Chondrocyte (in vitro differentiated cells): ENCODE measurements at regions not wholly inside any gene's neighbourhood (a gene's known extent, or its start where the extent isn't known, plus 50 kb on each side); places are given as distances from the start of the nearest gene placed in this dataset.

Experiments
- DNase-seq: peaks from one replicate; pipeline ENCODE4 v3.0.0; 2021; ENCODE audit warnings: mixed read lengths, low spot score
- H3K27ac Mint-ChIP-seq: one replicate; pipeline ENCODE4 v1.8.0; 2021; ENCODE audit warnings: mild to moderate bottlenecking, moderate library complexity, mixed read lengths; ENCODE audit not compliant: unreplicated experiment
- H3K27me3 Mint-ChIP-seq: 2 replicates; pipeline ENCODE4 v1.8.0; 2021; ENCODE audit warnings: low read depth, mixed read lengths
- H3K36me3 Mint-ChIP-seq: 2 replicates; pipeline ENCODE4 v1.8.0; 2021; ENCODE audit warnings: low read depth, mixed read lengths
- H3K4me1 Mint-ChIP-seq: 2 replicates; pipeline ENCODE4 v1.8.0; 2021; ENCODE audit warnings: low read depth, mild to moderate bottlenecking, mixed read lengths
- H3K4me3 Mint-ChIP-seq: one replicate; pipeline ENCODE4 v1.8.0; 2021; ENCODE audit warnings: mild to moderate bottlenecking, moderate library complexity, mixed read lengths; ENCODE audit not compliant: unreplicated experiment
- H3K9me3 Mint-ChIP-seq: 2 replicates; pipeline ENCODE4 v1.8.0; 2021; ENCODE audit warnings: low read depth, mixed read lengths
- CTCF ChIP-seq: fragments of 200-600 bp; sonication (generic); IDR thresholded peaks from 2 replicates; pipeline ENCODE4 v1.5.0; 2021; ENCODE audit warnings: antibody characterized with exemption, mild to moderate bottlenecking, moderate library complexity

- H3K4me3 Mint-ChIP-seq = no peak overlapping the region
- H3K9me3 Mint-ChIP-seq = peaks cover 2% of the 10 kb centered on the region
- H3K27ac Mint-ChIP-seq = no peak overlapping the region
- TF ChIP-seq CTCF = no peak
- H3K36me3 Mint-ChIP-seq = no peaks in the 10 kb centered on the region
- H3K27me3 Mint-ChIP-seq = no peaks in the 10 kb centered on the region
- no peaks in the 10 kb centered on the region for H3K4me1 Mint-ChIP-seq
- no peak for DNase-seq
These were observed 905.1 kb downstream of the GALC start for GRCh38 chr14:87087881-87088280.

- Mint-ChIP-seq H3K4me1 (no peaks in the 10 kb centered on the region), H3K27ac (no peak overlapping the region), H3K27me3 (no peaks in the 10 kb centered on the region), H3K36me3 (no peaks in the 10 kb centered on the region), H3K9me3 (peaks cover 2% of the 10 kb centered on the region), H3K4me3 (no peak overlapping the region)
- DNase-seq = no peak
- TF ChIP-seq CTCF = no peak
These were observed 908.1 kb downstream of the GALC start for GRCh38 chr14:87084908-87085307.

GRCh38 chr14:87082917-87083316, 910.1 kb downstream of the GALC start:
- peaks cover 2% of the 10 kb centered on the region for H3K9me3 Mint-ChIP-seq
- H3K27me3 Mint-ChIP-seq = no peaks in the 10 kb centered on the region
- H3K27ac Mint-ChIP-seq = no peak overlapping the region
- H3K4me1 Mint-ChIP-seq = no peaks in the 10 kb centered on the region
- no peak for TF ChIP-seq CTCF
- H3K4me3 Mint-ChIP-seq = no peak overlapping the region
- no peak for DNase-seq
- no peaks in the 10 kb centered on the region for H3K36me3 Mint-ChIP-seq

- DNase-seq = no peak
- Mint-ChIP-seq H3K27ac (no peak overlapping the region), H3K9me3 (peaks cover 2% of the 10 kb centered on the region), H3K36me3 (no peaks in the 10 kb centered on the region), H3K4me3 (no peak overlapping the region), H3K4me1 (peaks cover 5% of the 10 kb centered on the region), H3K27me3 (no peaks in the 10 kb centered on the region)
- no peak for TF ChIP-seq CTCF
These were observed 912.0 kb downstream of the GALC start for GRCh38 chr14:87081004-87081403.

GRCh38 chr14:87080146-87080545, 912.8 kb downstream of the GALC start:
- Mint-ChIP-seq H3K27me3 (peaks cover 2% of the 10 kb centered on the region), H3K9me3 (peaks cover 2% of the 10 kb centered on the region), H3K27ac (no peak overlapping the region), H3K4me1 (peaks cover 9% of the 10 kb centered on the region), H3K36me3 (no peaks in the 10 kb centered on the region), H3K4me3 (no peak overlapping the region)
- no peak for DNase-seq
- no peak for TF ChIP-seq CTCF
